ENCODE measurements at regions not wholly inside any gene's neighbourhood (a gene's known extent, or its start where the extent isn't known, plus 50 kb on each side); places are given as distances from the start of the nearest gene placed in this dataset.

DNA sequence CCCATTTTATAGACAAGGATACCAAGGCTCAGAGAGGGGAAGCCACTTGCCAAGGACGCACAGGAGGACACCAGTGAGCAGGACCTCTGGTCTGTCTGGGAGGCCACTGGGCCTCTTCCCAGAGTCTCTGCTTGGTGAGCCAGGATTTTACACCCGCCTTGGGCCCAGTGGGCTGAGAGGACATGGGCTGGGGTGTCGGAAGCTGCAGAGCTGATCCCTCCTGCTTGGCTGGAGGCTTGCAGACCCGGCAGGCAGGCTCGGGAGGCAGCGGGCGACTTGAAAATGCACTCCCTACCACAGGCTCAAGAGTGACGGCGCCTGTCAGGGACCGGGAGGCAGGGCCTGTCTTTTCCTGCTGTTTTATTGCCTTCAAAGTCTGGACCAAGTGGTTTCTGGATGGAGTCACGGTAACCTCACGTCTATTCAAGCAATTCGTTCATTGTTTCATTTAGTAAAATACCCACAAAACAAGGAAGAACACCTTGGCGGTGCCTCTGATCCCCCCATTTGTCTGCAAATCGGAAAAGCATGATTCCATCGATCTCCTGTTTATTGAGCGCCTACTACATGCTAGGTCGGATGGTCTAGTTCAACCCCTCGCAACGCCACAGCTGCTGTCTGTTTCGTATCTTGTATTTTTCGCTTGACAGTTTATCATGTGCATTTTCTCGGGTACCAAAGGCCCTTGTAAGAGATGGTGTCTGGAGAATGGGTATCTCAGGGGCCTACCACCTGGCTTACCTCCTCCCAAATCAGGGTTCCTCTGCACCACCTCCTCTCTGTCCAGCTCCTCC is 108.1 kb upstream of the IER5L start:
- Histone ChIP-seq H3K27ac (ENCODE audit: low read length) (no peak overlapping the region), H3K4me1 (ENCODE audit: control insufficient read depth, insufficient read depth, low read length) (peaks cover 8% of the 10 kb centered on the region), H3K36me3 (ENCODE audit: control insufficient read depth in 2 of 2, insufficient read depth in 2 of 2, low read length in 2 of 2) (no peaks in the 10 kb centered on the region), H3K27me3 (ENCODE audit: control insufficient read depth in 1 of 2, insufficient read depth in 2 of 2, low read length in 2 of 2) (no peaks in the 10 kb centered on the region), H3K4me3 (ENCODE audit: low read length in 2 of 2) (no peak overlapping the region), H3K9me3 (ENCODE audit: control insufficient read depth in 2 of 2, low read length in 2 of 2) (no peaks in the 10 kb centered on the region), H3K9ac (ENCODE audit: low read length in 2 of 2) (no peak overlapping the region)

DNA sequence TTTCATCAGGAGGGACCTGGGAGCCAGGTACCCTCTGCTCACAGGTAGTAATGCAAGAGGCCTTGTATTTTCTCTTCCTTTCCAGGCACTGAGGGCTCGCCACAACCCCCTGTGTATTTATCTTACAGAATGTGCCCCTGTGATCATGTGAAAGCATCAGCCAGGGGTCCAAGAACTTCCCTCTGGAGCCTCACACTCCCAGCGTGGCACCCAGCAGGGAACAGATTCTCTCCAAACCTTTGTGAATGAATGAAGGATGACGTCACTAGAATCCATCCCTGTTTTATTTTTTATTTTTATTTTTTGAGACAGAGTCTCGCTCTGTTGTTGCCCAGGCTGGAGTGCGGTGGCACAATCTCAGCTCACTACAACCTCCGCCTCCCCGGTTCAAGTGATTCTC is 107.3 kb upstream of the IER5L start:
- no peak overlapping the region for H3K9ac ChIP-seq (ENCODE audit: low read length in 2 of 2)

DNA sequence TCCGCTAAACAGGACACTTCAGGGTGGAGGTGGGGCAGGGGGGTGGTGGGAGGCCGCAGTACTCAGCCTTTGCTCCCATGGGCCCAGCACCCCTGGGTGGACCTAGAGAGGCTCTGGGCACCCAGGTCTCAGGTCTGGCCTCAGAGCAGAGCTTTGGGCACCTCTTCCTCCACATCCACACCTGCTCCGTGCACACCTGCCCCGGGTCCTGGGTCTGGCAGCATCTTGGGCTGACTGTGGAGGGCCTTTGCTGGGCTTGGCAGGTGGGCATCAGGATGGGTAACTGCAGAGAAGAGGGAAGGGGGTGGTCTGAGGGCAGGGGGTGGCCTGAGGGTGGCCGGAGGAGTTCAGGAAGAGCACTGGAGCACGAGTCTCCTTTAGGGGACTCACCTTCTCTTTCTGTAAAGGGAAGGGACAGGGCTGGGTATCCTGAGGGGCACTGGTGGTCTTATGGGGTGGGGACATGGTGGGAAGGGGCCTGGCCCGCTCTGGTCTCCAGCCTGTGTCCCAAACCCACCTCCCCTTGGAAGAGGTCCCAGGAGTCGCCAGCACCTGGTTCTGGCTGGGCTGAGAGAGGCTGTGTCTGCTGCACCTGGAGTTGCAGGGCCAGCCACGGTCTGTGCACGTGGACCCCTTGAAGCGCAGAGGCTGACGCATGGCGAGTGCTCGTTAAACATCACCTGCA is 106.7 kb upstream of the IER5L start:
- H3K9me3 ChIP-seq (ENCODE audit: control insufficient read depth in 2 of 2, low read length in 2 of 2) = no peaks in the 10 kb centered on the region
- no peaks in the 10 kb centered on the region for H3K27me3 ChIP-seq (ENCODE audit: control insufficient read depth in 1 of 2, insufficient read depth in 2 of 2, low read length in 2 of 2)
- H3K4me3 ChIP-seq (ENCODE audit: low read length in 2 of 2) = no peak overlapping the region
- peaks cover 5% of the 10 kb centered on the region for H3K4me1 ChIP-seq (ENCODE audit: control insufficient read depth, insufficient read depth, low read length)
- no peak overlapping the region for H3K9ac ChIP-seq (ENCODE audit: low read length in 2 of 2)
- H3K36me3 ChIP-seq (ENCODE audit: control insufficient read depth in 2 of 2, insufficient read depth in 2 of 2, low read length in 2 of 2) = no peaks in the 10 kb centered on the region
- no peak overlapping the region for H3K27ac ChIP-seq (ENCODE audit: low read length)

More for the DNA sequence above, 107.3 kb upstream of the IER5L start:
- H3K36me3 ChIP-seq (ENCODE audit: control insufficient read depth in 2 of 2, insufficient read depth in 2 of 2, low read length in 2 of 2) = no peaks in the 10 kb centered on the region
- no peak overlapping the region for H3K4me3 ChIP-seq (ENCODE audit: low read length in 2 of 2)
- H3K27me3 ChIP-seq (ENCODE audit: control insufficient read depth in 1 of 2, insufficient read depth in 2 of 2, low read length in 2 of 2) = no peaks in the 10 kb centered on the region
- no peak overlapping the region for H3K27ac ChIP-seq (ENCODE audit: low read length)
- no peaks in the 10 kb centered on the region for H3K9me3 ChIP-seq (ENCODE audit: control insufficient read depth in 2 of 2, low read length in 2 of 2)
- peaks cover 5% of the 10 kb centered on the region for H3K4me1 ChIP-seq (ENCODE audit: control insufficient read depth, insufficient read depth, low read length)

DNA sequence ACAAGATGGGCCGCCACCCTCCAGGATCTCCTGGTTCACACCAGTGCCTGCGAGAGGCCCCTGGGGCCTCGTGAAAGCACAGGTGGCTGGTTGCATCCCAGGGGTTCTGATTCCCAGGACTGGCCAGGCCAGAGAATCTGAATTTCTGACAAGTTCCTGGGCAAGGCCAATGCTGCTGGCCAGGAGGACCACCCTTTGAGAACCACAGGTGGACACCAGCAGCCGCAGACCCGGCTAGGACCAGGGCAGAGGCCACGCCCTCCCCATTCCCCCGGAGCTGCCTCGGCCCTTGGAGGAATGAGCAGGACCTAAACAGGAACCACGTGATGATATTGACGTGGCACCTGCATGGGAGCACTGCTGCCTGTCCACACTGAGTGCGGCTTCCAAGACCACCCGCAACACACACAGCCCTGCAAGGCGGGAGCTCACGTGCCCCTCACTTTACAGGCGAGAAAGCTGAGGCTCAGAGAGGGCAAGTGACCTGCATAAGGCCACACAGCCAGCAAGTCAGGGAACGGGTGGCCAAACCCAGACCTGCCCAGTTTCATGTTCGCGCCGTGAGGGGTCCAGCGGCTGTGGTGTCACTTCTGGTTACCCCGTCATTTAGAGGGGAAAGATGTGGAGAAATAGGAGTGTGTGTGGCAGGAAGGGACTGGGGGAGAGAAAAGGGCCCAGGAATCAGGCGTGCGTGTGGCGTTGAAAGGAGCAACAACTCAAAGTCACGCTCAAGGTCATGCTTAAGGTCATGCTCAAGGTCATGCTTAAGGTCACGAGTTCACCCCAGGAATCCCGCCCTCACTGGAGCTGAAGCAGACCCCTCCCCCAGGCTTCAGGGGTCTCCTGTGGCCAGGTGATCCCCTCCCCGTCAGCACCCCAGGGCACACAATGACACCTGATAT is 105.9 kb upstream of the IER5L start:
- no peak overlapping the region for H3K9ac ChIP-seq (ENCODE audit: low read length in 2 of 2)
- no peaks in the 10 kb centered on the region for H3K27me3 ChIP-seq (ENCODE audit: control insufficient read depth in 1 of 2, insufficient read depth in 2 of 2, low read length in 2 of 2)
- no peaks in the 10 kb centered on the region for H3K9me3 ChIP-seq (ENCODE audit: control insufficient read depth in 2 of 2, low read length in 2 of 2)
- no peak overlapping the region for H3K27ac ChIP-seq (ENCODE audit: low read length)
- H3K36me3 ChIP-seq (ENCODE audit: control insufficient read depth in 2 of 2, insufficient read depth in 2 of 2, low read length in 2 of 2) = no peaks in the 10 kb centered on the region
- no peak overlapping the region for H3K4me3 ChIP-seq (ENCODE audit: low read length in 2 of 2)
- H3K4me1 ChIP-seq (ENCODE audit: control insufficient read depth, insufficient read depth, low read length) = peaks cover 5% of the 10 kb centered on the region

DNA sequence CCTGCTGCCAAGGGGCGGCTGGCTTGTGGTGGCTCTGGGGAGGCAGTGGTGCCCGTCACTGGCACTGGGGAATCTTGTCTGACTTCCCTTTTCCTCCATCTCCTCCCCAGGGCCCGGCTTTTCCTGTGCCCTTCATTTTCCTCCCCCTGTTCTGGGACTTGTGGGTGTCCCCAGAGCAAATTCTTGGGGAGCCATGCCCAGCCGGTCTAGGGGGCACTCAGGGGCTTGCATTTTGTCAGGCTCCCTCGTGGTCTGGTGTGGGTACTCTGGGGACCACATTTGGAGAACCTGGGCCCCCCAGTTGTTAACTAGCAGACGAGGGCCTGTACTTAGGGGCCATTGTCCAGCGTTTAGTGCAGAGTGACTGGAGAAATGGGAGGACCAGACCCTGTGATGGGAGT is 105.2 kb upstream of the IER5L start:
- H3K4me3 ChIP-seq (ENCODE audit: low read length in 2 of 2) = peak overlapping the region in 1 of 2 donors; percentile 61
- peak overlapping the region in 1 of 2 donors; percentile 22 for H3K9ac ChIP-seq (ENCODE audit: low read length in 2 of 2)
- H3K4me1 ChIP-seq (ENCODE audit: control insufficient read depth, insufficient read depth, low read length) = peaks cover 5% of the 10 kb centered on the region
- H3K36me3 ChIP-seq (ENCODE audit: control insufficient read depth in 2 of 2, insufficient read depth in 2 of 2, low read length in 2 of 2) = no peaks in the 10 kb centered on the region
- H3K27me3 ChIP-seq (ENCODE audit: control insufficient read depth in 1 of 2, insufficient read depth in 2 of 2, low read length in 2 of 2) = no peaks in the 10 kb centered on the region
- H3K27ac ChIP-seq (ENCODE audit: low read length) = no peak overlapping the region
- no peaks in the 10 kb centered on the region for H3K9me3 ChIP-seq (ENCODE audit: control insufficient read depth in 2 of 2, low read length in 2 of 2)

DNA sequence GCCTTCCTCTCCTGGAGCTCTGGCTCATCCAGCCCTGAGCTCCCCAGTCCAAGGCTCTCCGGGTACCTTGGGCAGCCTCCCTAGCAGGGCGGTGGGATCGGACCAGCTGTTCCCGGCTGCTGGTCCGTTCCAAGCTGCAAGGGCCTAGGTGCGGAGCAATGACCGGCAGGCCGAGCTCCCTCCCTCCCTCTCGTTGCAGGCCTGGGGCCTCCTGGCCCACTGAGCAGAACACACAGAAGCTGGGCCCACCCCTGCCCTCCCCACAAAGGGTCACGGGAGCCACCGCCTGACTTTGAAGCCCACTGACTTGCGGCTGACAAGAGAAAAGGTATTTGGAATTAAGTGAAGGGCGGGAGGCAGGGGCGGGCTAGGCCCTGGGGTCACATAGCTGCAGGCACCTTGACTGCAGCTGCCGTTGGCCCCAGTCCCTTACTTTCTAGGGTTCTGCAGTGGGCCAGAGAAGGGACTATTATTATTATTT is 104.7 kb upstream of the IER5L start:
- H3K4me3 ChIP-seq (ENCODE audit: low read length in 2 of 2) = peak overlapping the region in 1 of 2 donors; percentile 61
- H3K27me3 ChIP-seq (ENCODE audit: control insufficient read depth in 1 of 2, insufficient read depth in 2 of 2, low read length in 2 of 2) = no peaks in the 10 kb centered on the region
- no peak overlapping the region for H3K27ac ChIP-seq (ENCODE audit: low read length)
- H3K4me1 ChIP-seq (ENCODE audit: control insufficient read depth, insufficient read depth, low read length) = peaks cover 5% of the 10 kb centered on the region
- H3K9ac ChIP-seq (ENCODE audit: low read length in 2 of 2) = peak overlapping the region in 1 of 2 donors; percentile 22
- no peaks in the 10 kb centered on the region for H3K36me3 ChIP-seq (ENCODE audit: control insufficient read depth in 2 of 2, insufficient read depth in 2 of 2, low read length in 2 of 2)
- H3K9me3 ChIP-seq (ENCODE audit: control insufficient read depth in 2 of 2, low read length in 2 of 2) = no peaks in the 10 kb centered on the region

DNA sequence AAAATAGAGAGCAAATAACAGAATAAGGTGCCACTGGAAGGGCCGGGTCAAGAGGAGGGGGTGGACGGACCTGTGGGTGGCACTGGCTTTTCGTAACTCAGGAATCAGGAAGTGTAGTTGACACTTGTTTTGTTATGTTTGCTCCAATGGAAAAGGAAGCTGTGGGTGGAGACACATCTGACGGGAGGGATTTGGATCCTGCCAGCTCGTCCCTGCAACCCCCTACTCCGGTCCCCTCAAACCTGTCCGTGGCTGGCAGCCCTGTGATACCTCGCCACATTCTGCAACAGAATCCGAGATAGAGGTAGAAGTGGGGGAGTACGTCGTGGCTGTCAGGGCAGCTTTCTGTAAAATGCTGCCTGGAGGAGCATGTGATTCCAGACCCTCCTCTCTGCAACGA is 104.2 kb upstream of the IER5L start:
- H3K9ac ChIP-seq (ENCODE audit: low read length in 2 of 2) = peak overlapping the region in 1 of 2 donors; percentile 10
- H3K9me3 ChIP-seq (ENCODE audit: control insufficient read depth in 2 of 2, low read length in 2 of 2) = no peaks in the 10 kb centered on the region
- no peaks in the 10 kb centered on the region for H3K36me3 ChIP-seq (ENCODE audit: control insufficient read depth in 2 of 2, insufficient read depth in 2 of 2, low read length in 2 of 2)
- peak overlapping the region in 1 of 2 donors; percentile 61 for H3K4me3 ChIP-seq (ENCODE audit: low read length in 2 of 2)
- no peaks in the 10 kb centered on the region for H3K27me3 ChIP-seq (ENCODE audit: control insufficient read depth in 1 of 2, insufficient read depth in 2 of 2, low read length in 2 of 2)
- H3K4me1 ChIP-seq (ENCODE audit: control insufficient read depth, insufficient read depth, low read length) = peaks cover 5% of the 10 kb centered on the region
- H3K27ac ChIP-seq (ENCODE audit: low read length) = no peak overlapping the region

DNA sequence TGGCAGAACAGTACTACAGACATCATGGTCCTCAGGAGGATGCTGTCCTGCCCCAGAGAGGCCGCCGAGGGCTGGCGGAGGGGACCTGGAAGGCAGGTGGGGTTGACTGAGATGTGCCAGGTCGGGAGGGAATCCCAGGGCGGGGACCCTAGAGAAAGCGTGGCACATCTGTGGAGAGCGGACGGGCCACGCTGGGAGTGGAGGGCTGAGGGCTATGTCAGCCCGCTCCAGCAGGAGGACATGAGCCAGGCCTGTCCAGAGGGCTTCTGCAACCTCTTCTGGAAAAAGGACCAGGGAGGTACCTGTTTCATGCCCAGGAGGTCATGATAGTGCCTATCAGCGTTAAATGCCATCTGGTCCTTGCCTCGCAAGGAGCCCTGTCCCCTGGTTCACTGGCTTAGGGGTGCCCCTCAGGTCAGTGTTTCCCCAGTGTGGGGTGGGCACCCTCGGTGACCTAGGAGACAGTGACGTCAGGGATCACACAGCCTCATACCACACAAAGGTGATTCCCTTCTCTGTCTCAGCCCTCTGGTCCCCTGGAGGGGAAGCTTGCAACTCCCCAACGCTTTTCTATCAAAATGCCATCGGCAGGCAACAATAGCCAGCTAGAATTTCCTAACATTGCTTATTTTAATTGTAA is 103.6 kb upstream of the IER5L start:
- Histone ChIP-seq H3K4me3 (ENCODE audit: low read length in 2 of 2) (no peak overlapping the region), H3K9ac (ENCODE audit: low read length in 2 of 2) (no peak overlapping the region), H3K27ac (ENCODE audit: low read length) (no peak overlapping the region), H3K36me3 (ENCODE audit: control insufficient read depth in 2 of 2, insufficient read depth in 2 of 2, low read length in 2 of 2) (no peaks in the 10 kb centered on the region), H3K9me3 (ENCODE audit: control insufficient read depth in 2 of 2, low read length in 2 of 2) (no peaks in the 10 kb centered on the region), H3K4me1 (ENCODE audit: control insufficient read depth, insufficient read depth, low read length) (peaks cover 5% of the 10 kb centered on the region), H3K27me3 (ENCODE audit: control insufficient read depth in 1 of 2, insufficient read depth in 2 of 2, low read length in 2 of 2) (no peaks in the 10 kb centered on the region)

DNA sequence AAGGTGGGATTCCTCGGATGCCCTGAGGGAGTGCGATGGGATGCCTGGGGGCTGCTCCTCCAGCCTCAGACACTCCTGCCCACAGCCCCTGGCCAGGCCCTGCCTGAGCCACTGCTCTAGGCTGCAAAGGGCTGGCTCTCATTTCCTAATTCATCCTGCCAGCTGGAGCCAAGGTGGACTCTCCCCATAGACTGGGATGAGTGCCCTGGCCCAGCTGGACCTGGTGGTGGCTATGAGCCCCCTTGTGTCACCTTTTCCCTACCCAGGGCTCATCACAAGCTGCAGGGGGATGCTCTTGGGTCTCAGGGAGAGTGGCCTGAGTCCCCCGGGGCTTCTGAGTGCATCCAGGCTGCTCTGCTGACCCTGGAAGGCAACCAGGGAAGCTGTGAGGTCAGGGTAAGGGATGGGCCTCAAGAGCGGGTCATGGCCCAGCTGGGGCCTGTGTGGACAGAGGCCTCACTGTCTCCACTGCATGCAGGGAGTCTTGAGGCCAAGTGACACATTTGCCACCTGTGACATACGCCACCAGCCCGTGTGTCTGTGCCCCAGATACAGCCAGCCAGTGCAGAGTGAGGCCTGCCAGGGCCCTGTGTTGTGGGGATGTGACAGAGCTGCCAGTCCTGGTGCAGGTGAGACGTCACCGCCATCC is 102.7 kb upstream of the IER5L start:
- H3K27ac ChIP-seq (ENCODE audit: low read length) = no peak overlapping the region

DNA sequence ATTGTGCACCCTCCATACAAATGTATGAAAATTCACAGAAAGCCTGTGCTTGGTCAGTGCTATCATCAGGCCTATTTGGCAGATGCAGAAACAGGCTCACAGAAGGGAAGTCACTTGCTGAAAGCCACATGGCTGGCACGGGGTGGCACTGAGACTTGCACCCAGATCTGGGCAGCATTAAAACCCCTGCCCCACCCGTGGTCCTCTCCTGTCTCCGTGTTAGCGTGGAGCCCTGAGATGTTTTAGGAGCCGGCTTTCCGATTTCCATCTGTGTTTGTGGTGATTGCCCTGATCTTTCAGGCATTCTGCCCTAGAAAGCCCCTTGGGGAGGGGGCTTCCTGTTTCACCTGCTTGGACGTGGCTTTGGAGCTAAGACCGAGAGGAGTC is 102.2 kb upstream of the IER5L start:
- Histone ChIP-seq H3K4me3 (ENCODE audit: low read length in 2 of 2) (no peak overlapping the region), H3K9me3 (ENCODE audit: control insufficient read depth in 2 of 2, low read length in 2 of 2) (no peaks in the 10 kb centered on the region), H3K27ac (ENCODE audit: low read length) (no peak overlapping the region), H3K9ac (ENCODE audit: low read length in 2 of 2) (no peak overlapping the region), H3K27me3 (ENCODE audit: control insufficient read depth in 1 of 2, insufficient read depth in 2 of 2, low read length in 2 of 2) (no peaks in the 10 kb centered on the region), H3K36me3 (ENCODE audit: control insufficient read depth in 2 of 2, insufficient read depth in 2 of 2, low read length in 2 of 2) (no peaks in the 10 kb centered on the region), H3K4me1 (ENCODE audit: control insufficient read depth, insufficient read depth, low read length) (peaks cover 5% of the 10 kb centered on the region)

More for the DNA sequence above, 102.7 kb upstream of the IER5L start:
- Histone ChIP-seq H3K4me1 (ENCODE audit: control insufficient read depth, insufficient read depth, low read length) (peaks cover 5% of the 10 kb centered on the region), H3K9ac (ENCODE audit: low read length in 2 of 2) (no peak overlapping the region), H3K9me3 (ENCODE audit: control insufficient read depth in 2 of 2, low read length in 2 of 2) (no peaks in the 10 kb centered on the region), H3K4me3 (ENCODE audit: low read length in 2 of 2) (no peak overlapping the region), H3K36me3 (ENCODE audit: control insufficient read depth in 2 of 2, insufficient read depth in 2 of 2, low read length in 2 of 2) (no peaks in the 10 kb centered on the region), H3K27me3 (ENCODE audit: control insufficient read depth in 1 of 2, insufficient read depth in 2 of 2, low read length in 2 of 2) (no peaks in the 10 kb centered on the region)

Measured in stomach smooth muscle (tissue), 2 donors.